HuH-7.5 (cell line): ENCODE measurements at regions not wholly inside any gene's neighbourhood (a gene's known extent, or its start where the extent isn't known, plus 50 kb on each side); places are given as distances from the start of the nearest gene placed in this dataset.
"Not testable (repeated sequence)": the region's sequence is repeated elsewhere in the genome, so short reads cannot be mapped to it uniquely, and the experiment has no call there.

ENCODE experiments used
- DNase-seq: peaks from one replicate; pipeline ENCODE4 v3.0.0; 2011; ENCODE audit warnings: low spot score

- DNase-seq = no peak
These were observed 106.9 kb upstream of the SGK1 start for GRCh38 chr6:134424798-134425170.

DNA sequence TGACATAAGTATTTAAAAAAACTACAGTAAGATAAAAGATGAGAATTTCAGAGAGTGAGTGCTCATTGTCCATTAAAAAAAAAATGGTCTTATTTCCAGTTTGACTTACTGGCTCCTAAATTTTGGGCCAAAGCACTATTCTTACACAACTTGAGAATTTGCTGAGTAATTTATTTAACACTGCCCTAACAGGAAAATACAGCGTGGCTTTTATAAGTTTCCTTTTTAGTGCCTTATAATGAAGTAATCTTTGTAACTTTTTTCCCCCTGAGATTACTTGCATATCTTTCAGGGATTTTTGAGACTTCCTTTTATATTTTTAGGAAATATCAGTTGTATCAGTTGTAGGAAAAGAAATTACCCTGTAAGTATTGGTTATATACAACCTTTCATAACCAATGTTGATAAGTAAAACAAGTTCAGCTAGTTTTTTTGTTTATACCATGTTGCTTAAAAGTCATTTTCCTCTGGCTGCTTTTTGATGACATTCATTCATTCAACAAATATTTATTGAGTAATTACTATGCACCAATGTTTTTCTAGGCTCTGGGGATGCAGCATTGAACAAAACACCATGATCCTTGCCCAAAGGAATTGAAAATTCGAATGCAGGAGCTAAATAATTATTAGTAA, 106.4 kb upstream of the SGK1 start:
- no peak for DNase-seq

DNA sequence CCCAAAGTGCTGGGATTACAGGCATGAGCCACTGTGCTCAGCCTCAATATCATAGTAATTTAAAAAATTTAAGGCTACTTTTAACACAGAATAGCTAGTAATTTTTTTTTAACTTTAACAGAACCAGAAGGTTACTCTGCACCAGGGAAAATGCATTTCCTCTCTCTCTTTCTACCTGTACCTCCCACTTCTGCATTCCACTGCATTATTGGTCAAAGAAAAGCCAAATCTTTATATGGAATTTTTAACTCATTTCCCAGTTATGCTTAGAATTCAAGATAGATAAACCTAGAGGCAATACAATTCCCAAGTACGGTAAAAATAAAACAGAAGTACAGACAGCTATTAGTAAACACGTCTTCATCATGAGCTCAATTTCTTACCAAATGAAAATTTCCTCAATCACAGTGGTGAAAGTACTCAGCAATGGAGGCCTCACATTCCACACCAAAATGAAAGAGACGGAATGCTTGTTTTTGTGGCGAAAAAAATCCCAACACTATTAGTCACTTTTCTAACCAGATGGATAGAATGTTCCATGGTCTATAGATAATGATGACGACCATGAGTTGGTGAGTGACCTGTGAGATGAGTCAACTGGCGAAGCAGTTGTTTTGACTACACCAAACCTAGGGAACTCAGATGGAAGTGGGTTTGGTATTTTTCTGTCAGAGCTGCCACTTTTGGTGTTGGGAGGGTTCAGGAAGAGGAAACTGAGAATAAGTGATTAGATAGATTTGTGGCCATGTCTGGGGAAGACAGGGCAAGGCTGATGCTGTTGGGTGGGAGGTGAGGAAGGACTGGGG, 104.7 kb upstream of the SGK1 start:
- DNase-seq = no peak

DNA sequence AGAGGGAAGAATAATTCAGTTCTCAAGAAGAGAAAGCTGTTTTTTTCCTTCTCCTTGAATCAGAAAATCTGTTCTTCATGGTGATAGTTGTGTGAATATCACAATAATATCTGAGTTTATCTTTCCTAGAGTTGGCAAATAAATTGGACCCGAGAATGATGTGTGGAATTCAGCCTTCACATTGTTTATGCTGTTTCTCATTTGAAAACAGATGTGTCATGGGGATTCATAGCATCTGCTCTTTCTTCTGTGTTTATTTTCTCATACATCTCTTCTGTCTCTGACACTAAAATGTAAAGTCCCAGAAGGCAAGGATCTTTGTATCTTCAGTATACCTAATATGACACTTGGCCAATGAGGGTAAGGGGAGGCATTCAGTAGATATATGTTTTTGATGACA, 103.6 kb upstream of the SGK1 start:
- no peak for DNase-seq

GRCh38 chr6:134420614-134421181, 102.8 kb upstream of the SGK1 start:
- no peak for DNase-seq

DNA sequence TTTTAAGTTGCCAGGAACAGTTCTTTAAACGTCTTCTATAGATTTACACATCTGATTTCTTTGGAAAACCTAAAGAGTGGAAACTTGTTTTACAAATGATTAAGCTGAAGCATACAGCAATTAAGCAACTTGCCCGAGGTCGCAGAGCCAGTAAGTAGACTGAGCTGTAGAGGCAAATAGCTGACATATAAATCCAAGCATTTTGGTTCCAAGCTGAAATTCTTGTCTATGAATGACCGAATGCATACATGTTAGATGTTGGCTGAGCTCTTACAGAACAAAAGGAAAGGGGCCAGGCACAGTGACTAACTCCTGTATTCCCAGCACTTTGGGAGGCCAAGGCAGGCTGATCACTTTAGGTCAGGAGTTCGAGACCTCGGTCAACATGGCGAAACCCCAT, 101.8 kb upstream of the SGK1 start:
- DNase-seq = no peak

GRCh38 chr6:134416418-134417154, 98.7 kb upstream of the SGK1 start:
- DNase-seq = no peak

- no peak for DNase-seq
These were observed 97.7 kb upstream of the SGK1 start for GRCh38 chr6:134415656-134416055.

- DNase-seq = no peak
These were observed 97.3 kb upstream of the SGK1 start for GRCh38 chr6:134415194-134415593.

- DNase-seq = no peak
These were observed 96.9 kb upstream of the SGK1 start for GRCh38 chr6:134414793-134415192.

- no peak for DNase-seq
These were observed 95.3 kb upstream of the SGK1 start for GRCh38 chr6:134413241-134413643.

DNA sequence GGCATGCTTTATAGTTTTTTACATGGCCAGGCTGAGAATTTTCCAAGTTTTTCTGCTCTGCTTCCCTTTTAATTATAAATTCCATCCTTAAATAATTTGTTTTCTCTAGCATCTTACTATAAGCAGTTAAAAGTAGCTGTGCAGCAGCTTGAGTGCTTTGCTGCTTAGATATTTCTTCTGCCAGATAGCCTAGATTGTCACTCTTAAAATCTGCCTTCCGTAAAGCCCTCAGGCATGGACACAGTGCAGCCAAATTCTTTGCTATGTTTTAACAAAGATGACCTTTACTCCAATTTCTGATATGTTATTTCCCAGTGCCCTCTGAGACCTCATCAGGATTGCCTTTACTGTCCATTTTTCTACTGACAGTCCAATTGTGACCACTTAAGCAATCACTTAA, 92.6 kb upstream of the SGK1 start:
- no peak for DNase-seq

- DNase-seq = no peak
These were observed 89.9 kb upstream of the SGK1 start for GRCh38 chr6:134407791-134408190.

DNA sequence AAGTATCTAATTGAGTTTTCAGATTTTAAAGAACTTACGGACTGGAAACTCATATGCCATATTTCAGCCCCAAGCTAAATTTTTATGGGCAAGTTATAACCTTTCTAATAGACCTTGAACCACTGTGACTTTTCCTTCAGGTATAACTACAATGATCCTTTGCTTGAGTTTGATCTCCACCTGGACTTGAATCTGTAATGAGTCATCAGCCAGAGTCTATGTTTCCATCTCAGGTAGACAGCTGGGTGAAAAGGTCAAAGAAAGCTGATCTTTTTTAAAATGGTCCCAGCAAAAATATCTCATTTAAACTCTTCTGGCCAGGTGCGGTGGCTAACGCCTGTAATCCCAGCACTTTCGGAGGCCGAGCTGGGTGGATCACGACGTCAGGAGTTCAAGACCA, 88.4 kb upstream of the SGK1 start:
- DNase-seq = no peak

DNA sequence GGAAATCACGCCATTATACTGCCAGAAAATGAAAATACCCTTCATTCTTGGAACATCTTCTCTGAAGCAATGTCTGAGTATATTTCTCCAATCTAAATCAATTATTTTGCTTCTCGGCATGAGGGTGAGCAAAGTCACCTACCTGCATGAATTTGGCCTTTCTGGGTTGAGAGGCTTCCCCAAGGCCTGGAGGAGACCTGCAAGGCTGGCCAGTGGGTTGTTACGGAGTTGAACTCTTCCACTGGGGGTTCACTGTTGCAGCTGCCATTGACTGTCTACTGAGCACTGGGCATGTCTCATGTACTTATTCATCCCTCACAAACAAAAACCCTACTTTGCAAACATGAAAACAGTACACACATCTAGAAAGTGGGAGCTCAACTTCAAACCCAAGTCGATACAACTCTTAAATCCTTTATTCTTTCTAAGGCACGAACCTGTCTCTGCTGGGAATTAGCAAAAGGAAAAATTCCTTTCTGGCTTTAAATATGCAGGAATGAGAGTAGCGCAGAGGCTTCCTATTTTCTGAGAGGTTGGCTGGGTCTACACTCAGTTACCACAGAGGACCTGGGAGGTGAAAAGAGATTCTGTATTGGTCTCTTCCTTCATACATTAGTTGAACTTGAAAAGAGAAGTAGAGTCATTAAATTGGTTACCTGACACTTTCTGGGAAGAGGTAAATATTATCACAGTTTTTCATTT, 87.6 kb upstream of the SGK1 start:
- no peak for DNase-seq

DNA sequence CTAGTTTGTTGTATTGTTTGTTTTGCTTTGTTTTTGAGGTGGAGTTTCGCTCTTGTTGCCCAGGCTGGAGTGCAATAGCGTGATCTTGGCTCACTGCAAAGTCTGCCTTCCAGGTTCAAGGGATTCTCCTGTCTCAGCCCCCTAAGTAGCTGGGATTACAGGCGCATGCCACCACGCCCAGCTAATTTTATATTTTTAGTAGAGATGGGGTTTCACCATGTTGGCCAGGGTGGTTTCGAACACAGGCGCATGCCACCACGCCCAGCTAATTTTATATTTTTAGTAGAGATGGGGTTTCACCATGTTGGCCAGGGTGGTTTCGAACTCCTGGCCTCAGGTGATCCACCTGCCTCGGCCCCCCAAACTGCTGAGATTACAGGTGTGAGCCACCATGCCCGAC, 85.4 kb upstream of the SGK1 start:
- not testable (repeated sequence) for DNase-seq

GRCh38 chr6:134402372-134402984, 84.6 kb upstream of the SGK1 start:
- DNase-seq = no peak

DNA sequence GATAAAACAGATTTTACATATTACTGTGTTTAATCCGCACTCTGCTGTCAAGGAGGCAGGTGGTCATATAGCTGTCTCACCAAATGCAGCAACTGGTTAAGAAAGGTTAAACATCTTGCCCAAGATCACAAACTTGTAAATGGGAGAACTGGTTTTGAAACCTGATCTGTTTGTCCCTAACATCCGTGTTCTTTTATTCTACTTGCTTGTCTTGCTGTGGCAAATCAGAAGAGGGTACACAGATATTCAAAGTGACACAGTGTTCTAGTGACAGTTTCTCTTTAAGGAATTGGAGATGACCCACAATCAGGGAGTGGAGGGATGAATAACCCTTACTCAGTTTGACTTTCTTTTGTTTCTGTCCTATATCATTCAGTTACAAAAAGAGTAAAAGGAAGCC, 83.0 kb upstream of the SGK1 start:
- no peak for DNase-seq

- no peak for DNase-seq
These were observed 80.5 kb upstream of the SGK1 start for GRCh38 chr6:134398453-134398852.

- DNase-seq = no peak
These were observed 79.8 kb upstream of the SGK1 start for GRCh38 chr6:134397676-134398075.

- no peak for DNase-seq
These were observed 77.0 kb upstream of the SGK1 start for GRCh38 chr6:134394905-134395304.

DNA sequence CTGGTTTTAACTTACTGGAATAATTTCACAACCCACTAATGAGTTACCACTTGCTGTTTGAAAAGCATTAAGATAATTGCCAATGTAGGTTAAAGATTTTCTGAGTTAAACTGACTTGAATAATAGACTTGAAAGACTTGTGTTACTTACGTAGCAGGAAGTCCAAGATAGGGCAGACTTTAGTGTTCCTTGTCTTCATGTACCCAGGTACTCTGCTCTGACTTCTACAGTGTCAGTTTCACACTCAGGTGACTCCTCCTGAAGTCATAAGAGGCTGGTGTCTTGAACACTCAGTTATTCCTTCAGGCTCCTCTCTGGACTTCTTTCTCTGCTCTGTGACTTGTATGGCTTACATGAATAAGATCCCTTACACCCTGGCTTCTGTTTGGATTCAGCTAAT, 76.3 kb upstream of the SGK1 start:
- no peak for DNase-seq
